PFSK-1 (cell line): ENCODE measurements at regions not wholly inside any gene's neighbourhood (a gene's known extent, or its start where the extent isn't known, plus 50 kb on each side); places are given as distances from the start of the nearest gene placed in this dataset.

ENCODE experiments used
- FOXP2 ChIP-seq: optimal IDR thresholded peaks from 2 replicates; pipeline ENCODE3; 2011; ENCODE audit warnings: borderline replicate concordance, control low read depth, inconsistent platforms; ENCODE audit not compliant: insufficient read depth; ENCODE audit errors: extremely low read length, extremely low read depth
- POLR2AphosphoS5 ChIP-seq: IDR thresholded peaks from 2 replicates; pipeline ENCODE4 v1.6.1; 2012; ENCODE audit warnings: low read depth, mild to moderate bottlenecking, control low read depth, low read length, moderate library complexity
- REST ChIP-seq, 2 experiments: IDR thresholded peaks; 2 replicates each; pipeline versions ENCODE4 v1.6.1 to v1.8.0; 2011 to 2012; ENCODE audit warnings: low read depth in 2 of 2, low read length in 2 of 2, control low read depth in 1 of 2, inconsistent platforms in 1 of 2, mild to moderate bottlenecking in 1 of 2, moderate library complexity in 1 of 2; ENCODE audit not compliant: insufficient read depth in 1 of 2
- SIN3A ChIP-seq: IDR thresholded peaks from 2 replicates; pipeline ENCODE4 v1.6.1; 2012; ENCODE audit warnings: mild to moderate bottlenecking, low read length, moderate library complexity, borderline replicate concordance; ENCODE audit not compliant: insufficient read depth
- TAF1 ChIP-seq: IDR thresholded peaks from 2 replicates; pipeline ENCODE4 v1.6.1; 2012; ENCODE audit warnings: low read length, control low read depth, borderline replicate concordance; ENCODE audit not compliant: insufficient read depth

- no peak for TF ChIP-seq FOXP2
- TF ChIP-seq SIN3A, result no peak
- TF ChIP-seq REST (IDR thresholded peaks at IDR 0.05; ENCODE audit: insufficient read depth in 1 of 2, low read depth in 2 of 2, low read length in 2 of 2), result no peak
- TF ChIP-seq TAF1, result no peak
- TF ChIP-seq POLR2AphosphoS5, result no peak
Observed at GRCh38 chr2:45184606-45185005, 175.4 kb upstream of the SIX2 start.

GRCh38 chr2:45182667-45183295 lies 173.5 kb upstream of the SIX2 start:
- TF ChIP-seq SIN3A (no peak), REST (IDR thresholded peaks at IDR 0.05; ENCODE audit: insufficient read depth in 1 of 2, low read depth in 2 of 2, low read length in 2 of 2) (no peak), FOXP2 (no peak), POLR2AphosphoS5 (no peak), TAF1 (no peak)

- TF ChIP-seq SIN3A, result no peak
- TF ChIP-seq POLR2AphosphoS5, result no peak
- TF ChIP-seq REST (IDR thresholded peaks at IDR 0.05; ENCODE audit: insufficient read depth in 1 of 2, low read depth in 2 of 2, low read length in 2 of 2), result no peak
- no peak for TF ChIP-seq TAF1
- TF ChIP-seq FOXP2, result no peak
Observed at GRCh38 chr2:45180779-45181178, 171.5 kb upstream of the SIX2 start.

GRCh38 chr2:45180033-45180746 lies 170.9 kb upstream of the SIX2 start:
- no peak for TF ChIP-seq REST (IDR thresholded peaks at IDR 0.05; ENCODE audit: insufficient read depth in 1 of 2, low read depth in 2 of 2, low read length in 2 of 2)
- no peak for TF ChIP-seq SIN3A
- TF ChIP-seq FOXP2, result no peak
- no peak for TF ChIP-seq TAF1
- no peak for TF ChIP-seq POLR2AphosphoS5

GRCh38 chr2:45178854-45179253 lies 169.6 kb upstream of the SIX2 start:
- TF ChIP-seq REST (IDR thresholded peaks at IDR 0.05; ENCODE audit: insufficient read depth in 1 of 2, low read depth in 2 of 2, low read length in 2 of 2) (no peak), POLR2AphosphoS5 (no peak), FOXP2 (no peak), TAF1 (no peak), SIN3A (no peak)
